Activated CD8-positive, alpha-beta T cell treated with anti-CD3 and anti-CD28 coated beads for 36 hours (primary cell): ENCODE measurements at regions not wholly inside any gene's neighbourhood (a gene's known extent, or its start where the extent isn't known, plus 50 kb on each side); places are given as distances from the start of the nearest gene placed in this dataset.

ENCODE experiments used
- ATAC-seq: fragments of 200-7000 bp; cut with Tn5 transposase; one replicate; pipeline ENCODE4 v1.10.0; 2021; ENCODE audit warnings: mild to moderate bottlenecking, moderate library complexity
- CTCF ChIA-PET: fragments of 350-600 bp; sonication (Branson Sonifier 250); formaldehyde crosslinking; loops from one replicate; lab custom pipeline; 2021; ENCODE audit warnings: antibody characterized with exemption; lab: Charles Lee
- POLR2A ChIA-PET: fragments of 350-600 bp; sonication (Branson Sonifier 250); formaldehyde crosslinking; loops from one replicate; lab custom pipeline; 2021; ENCODE audit warnings: antibody characterized with exemption; lab: Charles Lee
- DNase-seq: peaks from one replicate; pipeline ENCODE4 v3.0.0-alpha.2; 2020
- H3K27ac Mint-ChIP-seq: one replicate; pipeline ENCODE4 v1.8.0; 2021; ENCODE audit warnings: mild to moderate bottlenecking, mixed read lengths
- H3K27me3 Mint-ChIP-seq: one replicate; pipeline ENCODE4 v1.8.0; 2021; ENCODE audit warnings: mixed read lengths
- H3K36me3 Mint-ChIP-seq: one replicate; pipeline ENCODE4 v1.8.0; 2021; ENCODE audit warnings: low read depth, mixed read lengths
- H3K4me1 Mint-ChIP-seq: one replicate; pipeline ENCODE4 v1.8.0; 2021; ENCODE audit warnings: low read depth, mixed read lengths
- H3K4me3 Mint-ChIP-seq: one replicate; pipeline ENCODE4 v1.8.0; 2021; ENCODE audit warnings: mild to moderate bottlenecking, moderate library complexity, mixed read lengths
- H3K9me3 Mint-ChIP-seq: one replicate; pipeline ENCODE4 v1.8.0; 2021; ENCODE audit warnings: mixed read lengths
- CTCF ChIP-seq: fragments of 200-600 bp; IDR thresholded peaks from one replicate; pipeline ENCODE4 v1.8.0; 2022; ENCODE audit warnings: antibody characterized with exemption, mild to moderate bottlenecking
- intact Hi-C: fragments of 100-400 bp; cut with micrococcal nuclease; formaldehyde crosslinking; loops from one replicate; pipeline ENCODE4 v1.10.0; 2022

GRCh38 chr15:89409184-89410038 is 74.8 kb upstream of the POLG start:
- CTCF ChIA-PET = interaction anchor here (0.7 to 3.1 kb wide), 9 partner anchors 8 to 71 kb away, joined by 3 to 18 read pairs (median 4); no protein-coding TSS in a partner anchor
- TF ChIP-seq CTCF = no peak
- peaks cover 92% of the 10 kb centered on the region for H3K27me3 Mint-ChIP-seq
- H3K4me1 Mint-ChIP-seq = peaks cover 36% of the 10 kb centered on the region
- ATAC-seq = no peak
- H3K4me3 Mint-ChIP-seq = peak overlapping the region; percentile 71
- no peaks in the 10 kb centered on the region for H3K9me3 Mint-ChIP-seq
- intact Hi-C loops = no loop called here
- H3K27ac Mint-ChIP-seq = no peak overlapping the region
- no peaks in the 10 kb centered on the region for H3K36me3 Mint-ChIP-seq
- peak; percentile 19 for DNase-seq
- POLR2A ChIA-PET = interaction anchor here (0.9 kb wide), 1 partner anchor 31 kb away, joined by 3 read pairs; no protein-coding TSS in a partner anchor

- Mint-ChIP-seq H3K27me3 (peaks cover 92% of the 10 kb centered on the region), H3K4me3 (peak overlapping the region; percentile 71), H3K36me3 (no peaks in the 10 kb centered on the region), H3K4me1 (peaks cover 36% of the 10 kb centered on the region), H3K27ac (no peak overlapping the region), H3K9me3 (no peaks in the 10 kb centered on the region)
- POLR2A ChIA-PET = interaction anchor here (0.5 to 0.9 kb wide), 3 partner anchors 9 to 80 kb away, joined by 3 read pairs; no protein-coding TSS in a partner anchor
- no peak for DNase-seq
- no peak for TF ChIP-seq CTCF
- intact Hi-C loops = no loop called here
- CTCF ChIA-PET = interaction anchor here (0.7 to 3.1 kb wide), 8 partner anchors 8 to 71 kb away, joined by 3 to 18 read pairs (median 6); no protein-coding TSS in a partner anchor
- ATAC-seq = no peak
Observed at GRCh38 chr15:89408372-89409183, 74.0 kb upstream of the POLG start.

GRCh38 chr15:89406940-89407607 is 72.5 kb upstream of the POLG start:
- peak; percentile 31 for DNase-seq
- Mint-ChIP-seq H3K36me3 (no peaks in the 10 kb centered on the region), H3K27ac (no peak overlapping the region), H3K27me3 (peaks cover 90% of the 10 kb centered on the region), H3K9me3 (no peaks in the 10 kb centered on the region), H3K4me3 (no peak overlapping the region), H3K4me1 (peaks cover 36% of the 10 kb centered on the region)
- POLR2A ChIA-PET = no interaction called here
- ATAC-seq = no peak
- intact Hi-C loops = no loop called here
- CTCF ChIA-PET = interaction anchor here (0.8 to 3.1 kb wide), 9 partner anchors 8 to 39 kb away, joined by 3 to 18 read pairs (median 4); no protein-coding TSS in a partner anchor
- TF ChIP-seq CTCF = peak; percentile 26

GRCh38 chr15:89406218-89406939 is 71.8 kb upstream of the POLG start:
- DNase-seq (no peak), ATAC-seq (no peak)
- Mint-ChIP-seq H3K27ac (no peak overlapping the region), H3K9me3 (no peaks in the 10 kb centered on the region), H3K36me3 (no peaks in the 10 kb centered on the region), H3K4me1 (peaks cover 37% of the 10 kb centered on the region), H3K27me3 (peaks cover 89% of the 10 kb centered on the region), H3K4me3 (no peak overlapping the region)
- POLR2A ChIA-PET = no interaction called here
- intact Hi-C loops = no loop called here
- CTCF ChIA-PET = interaction anchor here (1.1 to 2.7 kb wide), 3 partner anchors 8 to 13 kb away, joined by 3 to 11 read pairs (median 5); no protein-coding TSS in a partner anchor
- TF ChIP-seq CTCF = no peak
